Common myeloid progenitor, CD34-positive (primary cell): ENCODE measurements at regions not wholly inside any gene's neighbourhood (a gene's known extent, or its start where the extent isn't known, plus 50 kb on each side); places are given as distances from the start of the nearest gene placed in this dataset.

Experiments
- CTCF ChIA-PET: fragments of 350-600 bp; sonication (Branson Sonifier 250); formaldehyde crosslinking; loops from one replicate; lab custom pipeline; 2021; ENCODE audit warnings: antibody characterized with exemption; lab: Charles Lee
- POLR2A ChIA-PET: fragments of 350-600 bp; sonication (Branson Sonifier 250); formaldehyde crosslinking; loops from one replicate; lab custom pipeline; 2021; ENCODE audit warnings: antibody characterized with exemption; lab: Charles Lee
- DNase-seq, 3 donors: peaks; one replicate each; pipeline versions ENCODE4 v3.0.0 to v3.0.0-alpha.2; 2013
- H3K27ac ChIP-seq, 2 experiments: 1 replicate in 1 of 2; 2 replicates in 1 of 2; pipeline ENCODE4 v1.7.0; 2013; ENCODE audit warnings: inconsistent platforms in 2 of 2, low read length in 2 of 2, mild to moderate bottlenecking in 2 of 2, low read depth in 1 of 2, moderate library complexity in 1 of 2; ENCODE audit not compliant: severe bottlenecking in 2 of 2, insufficient read depth in 1 of 2, poor library complexity in 1 of 2
- H3K27me3 ChIP-seq, 5 experiments: replicated peaks in 2 of 5; 1 replicate in 3 of 5; 2 replicates in 2 of 5; pipeline versions ENCODE4 v1.6.1 to v1.7.0; 2013; ENCODE audit warnings: low read length in 4 of 5, mild to moderate bottlenecking in 2 of 5, moderate library complexity in 2 of 5, inconsistent platforms in 1 of 5; ENCODE audit not compliant: insufficient read depth in 5 of 5, control insufficient read depth in 4 of 5
- H3K36me3 ChIP-seq, 4 experiments: 1 replicate in 2 of 4; 2 replicates in 2 of 4; pipeline versions ENCODE4 v1.6.1 to v1.7.0; 2013; ENCODE audit warnings: low read length in 3 of 4, control low read depth in 1 of 4, mild to moderate bottlenecking in 1 of 4; ENCODE audit not compliant: control insufficient read depth in 4 of 4, insufficient read depth in 4 of 4
- H3K4me1 ChIP-seq, 4 experiments: 1 replicate in 3 of 4; 2 replicates in 1 of 4; pipeline versions ENCODE4 v1.6.1 to v1.7.1; 2013; ENCODE audit warnings: low read length in 3 of 4, mild to moderate bottlenecking in 3 of 4, control low read depth in 1 of 4, inconsistent platforms in 1 of 4, moderate library complexity in 1 of 4; ENCODE audit not compliant: control insufficient read depth in 4 of 4, insufficient read depth in 4 of 4; ENCODE audit errors: control extremely low read depth in 1 of 4
- H3K4me3 ChIP-seq, 7 experiments: 1 replicate in 4 of 7; 2 replicates in 3 of 7; pipeline versions ENCODE4 v1.5.1 to v1.7.0; 2013; ENCODE audit warnings: mild to moderate bottlenecking in 7 of 7, low read length in 6 of 7, moderate library complexity in 6 of 7, inconsistent platforms in 2 of 7, low read depth in 2 of 7, control low read depth in 1 of 7; ENCODE audit not compliant: insufficient read depth in 4 of 7, control insufficient read depth in 1 of 7; ENCODE audit errors: extremely low read depth in 1 of 7
- H3K9me3 ChIP-seq, 5 experiments: 1 replicate in 4 of 5; 2 replicates in 1 of 5; pipeline versions ENCODE4 v1.6.1 to v1.7.1; 2013; ENCODE audit warnings: low read length in 4 of 5, mild to moderate bottlenecking in 2 of 5, inconsistent platforms in 1 of 5, low read depth in 1 of 5, moderate library complexity in 1 of 5; ENCODE audit not compliant: control insufficient read depth in 4 of 5, insufficient read depth in 2 of 5; ENCODE audit errors: control extremely low read depth in 1 of 5
- WGBS: methylation state at CpG from one replicate; pipeline ENCODE4 v1.1.5; 2013; ENCODE audit not compliant: insufficient coverage; 5-methylcytosine and 5-hydroxymethylcytosine counted together

DNA sequence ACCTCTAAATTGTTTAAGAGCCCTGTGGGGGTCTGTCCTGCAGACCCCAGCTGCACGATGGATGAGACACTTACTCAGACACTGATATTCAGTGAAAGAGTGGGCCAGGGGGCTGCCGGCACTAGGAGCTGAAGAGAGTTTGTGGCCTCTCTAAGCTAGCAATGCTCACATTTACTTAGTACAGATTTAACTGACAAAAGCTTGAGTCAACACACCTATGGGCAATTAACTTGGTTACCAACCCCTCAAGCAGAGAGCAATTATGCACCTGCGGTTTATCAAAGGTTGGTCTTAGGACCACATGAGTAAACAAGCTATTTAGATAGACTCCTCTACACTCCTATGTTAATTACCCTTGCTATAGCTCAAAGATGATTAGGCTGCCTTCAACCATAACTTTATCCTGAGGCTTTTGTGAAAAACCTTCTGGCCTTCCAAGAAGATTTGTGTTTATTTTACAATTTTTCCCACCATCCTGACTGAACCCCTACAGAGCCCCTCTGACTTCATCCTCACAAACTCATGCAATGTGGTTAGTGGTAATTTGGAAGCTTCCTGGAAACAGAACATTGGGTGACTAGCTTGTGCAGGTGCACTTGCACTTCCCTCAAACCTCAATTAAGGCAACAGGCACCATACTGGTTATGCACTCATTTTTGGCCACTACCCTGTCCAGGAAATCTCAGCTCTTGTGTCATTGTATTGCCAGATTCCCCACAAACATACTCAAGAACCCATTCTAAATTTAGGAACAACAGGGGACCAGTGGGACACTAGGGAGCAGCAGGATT lies 234.4 kb upstream of the ITM2A start:
- Histone ChIP-seq H3K4me3 (no peak overlapping the region), H3K27ac (no peak overlapping the region), H3K4me1 (no peaks in the 10 kb centered on the region), H3K36me3 (no peaks in the 10 kb centered on the region), H3K27me3 (no peaks in the 10 kb centered on the region), H3K9me3 (no peaks in the 10 kb centered on the region)
- CTCF ChIA-PET: no interaction called here
- no peak for DNase-seq
- WGBS: 56% methylated on average over 3 of the region's 3 CpGs
- POLR2A ChIA-PET: no interaction called here

DNA sequence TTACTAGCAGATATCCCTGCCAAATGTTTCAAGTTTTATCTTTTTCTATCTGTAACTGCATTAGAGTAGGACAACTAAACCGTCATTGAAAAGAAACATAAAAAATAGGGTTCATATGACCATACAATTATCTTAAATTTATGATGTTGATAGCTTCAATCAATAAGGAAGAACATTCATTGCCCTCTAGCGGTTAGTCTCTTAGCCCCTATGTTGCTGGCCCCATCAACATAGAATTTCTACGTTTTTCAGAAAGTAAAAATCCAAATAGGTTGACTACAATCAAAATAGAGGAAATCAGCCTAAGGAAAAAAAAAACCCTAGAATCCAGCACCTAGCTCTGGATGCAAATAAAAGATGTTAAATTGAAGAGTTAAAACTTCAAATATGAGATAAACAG lies 225.1 kb upstream of the ITM2A start:
- Histone ChIP-seq H3K27ac (no peak overlapping the region), H3K4me1 (no peaks in the 10 kb centered on the region), H3K27me3 (no peaks in the 10 kb centered on the region), H3K36me3 (no peaks in the 10 kb centered on the region), H3K4me3 (no peak overlapping the region), H3K9me3 (peaks cover 0 to 2% (median 0%) of the 10 kb centered on the region in 5 experiments)
- no CpG with 5 or more reads among the region's 3 CpGs for WGBS
- POLR2A ChIA-PET: no interaction called here
- no peak for DNase-seq
- CTCF ChIA-PET: no interaction called here

DNA sequence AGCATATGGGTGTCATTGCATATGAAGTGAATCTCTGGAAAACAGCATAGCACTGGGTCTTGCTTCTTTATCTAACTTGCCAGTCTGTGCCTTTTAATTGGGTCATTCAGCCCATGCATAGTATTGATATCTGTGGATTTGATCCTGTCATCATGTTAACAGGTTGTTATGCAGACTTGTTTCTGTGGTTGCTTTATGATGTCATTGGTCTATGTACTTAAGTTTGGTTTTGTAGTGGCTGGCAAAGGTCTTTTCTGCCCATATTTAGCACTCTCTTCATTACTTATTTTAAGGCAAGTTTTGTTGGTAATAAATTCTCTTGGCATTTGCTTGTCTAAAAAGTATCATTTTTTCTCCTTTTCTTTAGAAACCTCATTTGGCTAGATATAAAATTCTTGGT lies 221.1 kb upstream of the ITM2A start:
- Histone ChIP-seq H3K4me1 (no peaks in the 10 kb centered on the region), H3K27me3 (no peaks in the 10 kb centered on the region), H3K4me3 (no peak overlapping the region), H3K36me3 (no peaks in the 10 kb centered on the region), H3K27ac (no peak overlapping the region), H3K9me3 (peaks cover 0 to 2% (median 0%) of the 10 kb centered on the region in 5 experiments)
- no peak for DNase-seq
- ChIA-PET POLR2A (no interaction called here), CTCF (no interaction called here)

DNA sequence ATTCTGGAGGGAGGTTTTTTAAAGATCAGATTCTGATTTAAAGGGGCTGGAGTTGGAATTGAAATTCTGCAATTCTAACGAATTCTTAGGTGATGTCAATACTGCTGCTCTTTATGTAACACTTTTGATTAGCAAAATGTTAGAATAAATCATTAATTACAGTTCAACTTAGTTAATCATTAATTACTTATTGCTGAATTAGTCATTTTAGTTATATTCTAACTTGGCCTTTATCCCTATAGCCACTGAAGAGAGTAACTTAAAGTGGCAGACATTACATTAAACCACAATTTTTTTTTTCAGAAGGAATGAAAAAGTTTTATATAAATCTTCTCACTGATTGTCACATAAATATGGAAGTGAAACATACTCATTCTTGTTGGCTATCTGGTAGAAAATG lies 206.6 kb upstream of the ITM2A start:
- ChIA-PET POLR2A (no interaction called here), CTCF (no interaction called here)
- H3K36me3 ChIP-seq: no peaks in the 10 kb centered on the region
- no peak overlapping the region for H3K4me3 ChIP-seq
- no peaks in the 10 kb centered on the region for H3K4me1 ChIP-seq
- no peaks in the 10 kb centered on the region for H3K9me3 ChIP-seq
- no peak overlapping the region for H3K27ac ChIP-seq
- WGBS: no CpG with 5 or more reads among the region's 1 CpG
- H3K27me3 ChIP-seq: no peaks in the 10 kb centered on the region
- no peak for DNase-seq

DNA sequence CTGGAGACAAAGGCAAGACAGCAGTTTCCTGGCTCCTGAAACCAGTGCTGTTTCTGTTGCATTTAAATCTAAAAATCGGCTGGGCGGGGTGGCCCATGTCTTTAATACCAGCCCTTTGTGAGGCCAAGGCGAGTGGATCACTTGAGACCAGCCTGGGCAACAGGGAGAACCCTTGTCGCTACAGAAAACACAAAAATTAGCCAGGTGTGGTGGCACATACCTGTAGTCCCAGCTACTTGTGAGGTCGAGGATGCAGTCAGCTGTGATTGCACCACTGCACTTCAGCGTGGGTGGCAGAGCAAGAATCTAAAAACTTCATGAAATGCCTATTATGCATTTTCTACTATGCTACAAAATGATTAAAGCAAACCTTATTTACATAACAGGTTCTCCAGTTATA lies 205.4 kb upstream of the ITM2A start:
- no peak for DNase-seq
- WGBS: 64% methylated on average over 6 of the region's 6 CpGs
- Histone ChIP-seq H3K9me3 (no peaks in the 10 kb centered on the region), H3K27ac (no peak overlapping the region), H3K4me1 (no peaks in the 10 kb centered on the region), H3K4me3 (no peak overlapping the region), H3K36me3 (no peaks in the 10 kb centered on the region), H3K27me3 (no peaks in the 10 kb centered on the region)
- CTCF ChIA-PET: no interaction called here
- POLR2A ChIA-PET: no interaction called here

DNA sequence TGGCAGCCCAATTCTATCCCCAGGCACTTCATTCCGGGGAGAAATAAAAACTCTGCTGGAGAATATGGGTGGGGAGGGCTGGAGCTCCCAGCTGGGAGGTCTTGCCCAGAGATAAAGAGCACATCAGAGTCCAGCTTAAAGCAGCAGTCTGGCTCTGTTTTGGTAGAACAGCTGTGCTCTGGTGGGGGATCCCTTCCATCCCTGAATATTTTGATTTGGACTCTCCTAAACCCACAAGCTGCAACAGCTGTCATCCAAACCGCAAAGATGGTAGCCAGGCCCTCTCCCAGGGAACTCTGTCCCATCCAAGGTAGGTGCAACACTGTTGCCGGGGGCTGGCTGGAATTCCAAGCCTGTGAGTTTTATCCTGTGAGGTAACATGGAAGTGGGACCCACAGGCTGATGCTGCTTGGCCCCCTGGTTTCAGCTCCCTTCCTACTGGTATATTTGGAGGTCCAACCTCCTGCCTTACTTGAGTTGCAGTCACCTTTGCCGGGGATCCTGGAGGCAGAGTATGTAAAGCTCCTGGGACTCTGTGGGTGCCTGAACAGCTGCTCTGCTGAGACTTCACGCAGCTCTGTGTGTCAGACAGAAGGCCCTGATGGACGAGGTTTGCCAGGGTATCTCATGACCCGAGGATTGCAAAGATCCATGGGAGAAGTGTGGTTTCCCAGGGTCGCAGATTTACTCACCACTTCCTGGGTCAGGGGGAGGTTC lies 203.5 kb upstream of the ITM2A start:
- ChIA-PET CTCF (no interaction called here), POLR2A (no interaction called here)
- 85% methylated on average over 8 of the region's 8 CpGs for WGBS
- no peak for DNase-seq
- no peaks in the 10 kb centered on the region for H3K27me3 ChIP-seq
- H3K9me3 ChIP-seq: no peaks in the 10 kb centered on the region
- H3K4me1 ChIP-seq: no peaks in the 10 kb centered on the region
- no peak overlapping the region for H3K27ac ChIP-seq
- no peaks in the 10 kb centered on the region for H3K36me3 ChIP-seq
- H3K4me3 ChIP-seq: no peak overlapping the region

DNA sequence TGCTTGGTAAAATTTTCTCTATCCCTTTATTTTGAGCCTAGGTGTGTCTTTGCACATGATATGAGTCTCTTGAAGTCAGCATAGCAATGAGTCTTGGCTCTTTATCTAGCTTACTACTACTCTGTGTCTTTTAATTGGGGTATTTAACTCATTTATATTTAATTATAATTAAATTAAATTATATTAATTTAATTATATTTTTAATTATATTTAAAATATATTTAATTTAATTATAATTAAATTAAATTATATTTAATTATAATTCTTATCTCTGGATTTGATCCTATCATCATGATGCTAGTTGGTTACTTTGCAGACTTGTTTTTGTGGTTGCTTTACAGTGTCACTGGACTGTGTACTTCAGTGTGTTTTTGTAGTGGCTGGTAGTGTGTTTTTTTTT lies 201.2 kb upstream of the ITM2A start:
- Histone ChIP-seq H3K36me3 (no peaks in the 10 kb centered on the region), H3K27me3 (no peaks in the 10 kb centered on the region), H3K4me3 (no peak overlapping the region), H3K27ac (no peak overlapping the region), H3K4me1 (no peaks in the 10 kb centered on the region), H3K9me3 (no peaks in the 10 kb centered on the region)
- POLR2A ChIA-PET: no interaction called here
- CTCF ChIA-PET: no interaction called here
- DNase-seq: no peak
